Naive B cell (primary cell): ENCODE measurements at regions not wholly inside any gene's neighbourhood (a gene's known extent, or its start where the extent isn't known, plus 50 kb on each side); places are given as distances from the start of the nearest gene placed in this dataset.

Experiments used
- ATAC-seq, 2 donors: fragments of 150-1000 bp; cut with Tn5 transposase; 2 replicates each; pipeline ENCODE4 v1.10.0; 2021; ENCODE audit warnings: low read depth in 2 of 2, mild to moderate bottlenecking in 2 of 2, moderate library complexity in 2 of 2
- DNase-seq: peaks from one replicate; pipeline ENCODE4 v3.0.0; 2022
- H3K27ac Mint-ChIP-seq, 6 donors: one replicate each; pipeline ENCODE4 v1.8.0; 2020 to 2022; ENCODE audit warnings: mild to moderate bottlenecking in 6 of 6, mixed read lengths in 6 of 6, moderate library complexity in 5 of 6, inconsistent platforms in 2 of 6
- H3K27me3 Mint-ChIP-seq, 3 donors: one replicate each; pipeline ENCODE4 v1.8.0; 2021 to 2022; ENCODE audit warnings: mixed read lengths in 3 of 3, mild to moderate bottlenecking in 1 of 3
- H3K36me3 Mint-ChIP-seq, 2 donors: one replicate each; pipeline ENCODE4 v1.8.0; 2020 to 2022; ENCODE audit warnings: mixed read lengths in 2 of 2, inconsistent platforms in 1 of 2, mild to moderate bottlenecking in 1 of 2
- H3K4me1 Mint-ChIP-seq, 3 donors: one replicate each; pipeline ENCODE4 v1.8.0; 2020 to 2022; ENCODE audit warnings: mixed read lengths in 3 of 3, inconsistent platforms in 1 of 3, mild to moderate bottlenecking in 1 of 3, moderate library complexity in 1 of 3
- H3K4me3 Mint-ChIP-seq, 8 donors: one replicate each; pipeline ENCODE4 v1.8.0; 2020 to 2022; ENCODE audit warnings: mild to moderate bottlenecking in 8 of 8, mixed read lengths in 8 of 8, moderate library complexity in 8 of 8, inconsistent platforms in 2 of 8
- H3K9me3 Mint-ChIP-seq, 7 donors: one replicate each; pipeline ENCODE4 v1.8.0; 2020 to 2022; ENCODE audit warnings: mixed read lengths in 7 of 7, mild to moderate bottlenecking in 5 of 7, inconsistent platforms in 2 of 7, moderate library complexity in 1 of 7

- H3K27ac Mint-ChIP-seq, result no peak overlapping the region
- DNase-seq, result no peak
- no peaks in the 10 kb centered on the region for H3K36me3 Mint-ChIP-seq
- ATAC-seq, result no peak
- H3K9me3 Mint-ChIP-seq, result peaks cover 0 to 14% (median 2%) of the 10 kb centered on the region in 7 donors
- H3K4me3 Mint-ChIP-seq, result no peak overlapping the region
- H3K27me3 Mint-ChIP-seq, result no peaks in the 10 kb centered on the region
- H3K4me1 Mint-ChIP-seq, result no peaks in the 10 kb centered on the region
Observed at GRCh38 chrX:95029571-95029970, 1355.6 kb downstream of the FAM133A start.

DNA sequence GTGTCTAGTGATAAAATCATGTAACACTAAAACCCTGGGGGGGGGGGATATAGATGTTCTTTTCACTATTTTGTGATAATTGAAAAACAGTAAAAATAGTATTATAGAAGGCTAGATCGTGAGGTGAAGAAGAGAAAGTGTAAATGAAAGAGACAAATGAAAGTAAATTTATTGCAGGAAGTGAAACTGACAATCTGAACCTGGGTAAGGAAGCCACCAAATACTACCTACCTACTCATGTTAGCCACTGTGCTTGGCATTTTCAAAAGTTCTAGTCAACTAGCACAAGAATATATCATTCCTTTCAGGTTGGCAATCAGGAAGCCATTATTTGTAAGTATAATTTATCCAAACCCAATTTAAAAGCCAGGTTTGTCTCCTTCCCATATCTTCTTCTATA is 1366.1 kb downstream of the FAM133A start:
- H3K9me3 Mint-ChIP-seq, result peaks cover 0 to 5% (median 0%) of the 10 kb centered on the region in 7 donors
- no peaks in the 10 kb centered on the region for H3K27me3 Mint-ChIP-seq
- ATAC-seq (no peak), DNase-seq (no peak)
- H3K27ac Mint-ChIP-seq, result no peak overlapping the region
- no peak overlapping the region for H3K4me3 Mint-ChIP-seq
- H3K36me3 Mint-ChIP-seq, result no peaks in the 10 kb centered on the region
- no peaks in the 10 kb centered on the region for H3K4me1 Mint-ChIP-seq

DNA sequence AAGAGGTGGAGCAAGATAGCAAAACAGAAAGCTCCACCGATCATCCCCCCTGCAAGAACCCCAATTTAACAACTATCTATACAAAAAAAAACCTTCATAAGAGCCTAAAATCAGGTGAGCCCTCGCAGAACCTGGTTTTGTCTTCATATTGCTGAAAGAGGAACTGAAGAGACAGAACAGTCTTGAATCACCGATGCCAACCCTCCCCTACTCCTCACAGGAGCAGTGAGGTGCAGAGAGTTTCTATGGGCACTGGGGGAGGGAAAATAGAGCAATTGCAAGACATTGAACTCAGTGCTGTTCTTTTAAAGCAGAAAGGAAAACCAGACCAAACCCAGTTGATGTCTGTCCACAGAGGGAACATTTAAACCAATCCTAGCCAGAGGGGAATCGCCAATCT is 1370.3 kb downstream of the FAM133A start:
- H3K27ac Mint-ChIP-seq, result no peak overlapping the region
- H3K4me1 Mint-ChIP-seq, result no peaks in the 10 kb centered on the region
- no peaks in the 10 kb centered on the region for H3K27me3 Mint-ChIP-seq
- DNase-seq, result no peak
- H3K36me3 Mint-ChIP-seq, result no peaks in the 10 kb centered on the region
- peaks cover 0 to 9% (median 2%) of the 10 kb centered on the region in 7 donors for H3K9me3 Mint-ChIP-seq
- H3K4me3 Mint-ChIP-seq, result no peak overlapping the region
- ATAC-seq, result no peak

GRCh38 chrX:95055991-95056390 is 1382.0 kb downstream of the FAM133A start:
- no peak for DNase-seq
- Mint-ChIP-seq H3K4me3 (no peak overlapping the region), H3K4me1 (no peaks in the 10 kb centered on the region), H3K27me3 (no peaks in the 10 kb centered on the region), H3K9me3 (peaks cover 0 to 2% (median 0%) of the 10 kb centered on the region in 7 donors), H3K27ac (no peak overlapping the region), H3K36me3 (no peaks in the 10 kb centered on the region)
- ATAC-seq, result no peak

DNA sequence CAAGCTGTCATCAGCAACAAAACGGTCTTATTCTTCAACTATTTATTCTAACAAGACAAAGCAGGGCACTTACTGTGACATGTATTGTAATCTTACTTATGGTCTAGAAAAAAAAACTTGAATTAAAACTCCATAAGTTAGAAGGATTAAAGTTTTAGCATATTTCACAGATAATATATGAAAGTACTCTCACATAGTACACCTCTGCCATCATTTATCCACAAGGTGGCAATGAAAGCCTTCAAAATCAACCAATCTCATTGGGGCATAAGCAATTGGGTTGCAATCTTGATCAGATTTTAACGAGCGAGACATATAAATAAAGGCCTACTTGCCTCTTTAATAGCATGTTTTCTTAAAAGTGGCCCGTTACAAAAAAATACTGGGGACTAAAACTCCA is 1382.9 kb downstream of the FAM133A start:
- Mint-ChIP-seq H3K36me3 (no peaks in the 10 kb centered on the region), H3K27me3 (no peaks in the 10 kb centered on the region), H3K27ac (no peak overlapping the region), H3K4me3 (no peak overlapping the region), H3K9me3 (peaks cover 0 to 2% (median 0%) of the 10 kb centered on the region in 7 donors), H3K4me1 (no peaks in the 10 kb centered on the region)
- no peak for ATAC-seq
- DNase-seq, result no peak

- ATAC-seq, result no peak
- H3K4me3 Mint-ChIP-seq, result no peak overlapping the region
- H3K36me3 Mint-ChIP-seq, result no peaks in the 10 kb centered on the region
- no peak overlapping the region for H3K27ac Mint-ChIP-seq
- H3K9me3 Mint-ChIP-seq, result peaks cover 0 to 2% (median 0%) of the 10 kb centered on the region in 7 donors
- no peak for DNase-seq
- no peaks in the 10 kb centered on the region for H3K27me3 Mint-ChIP-seq
- H3K4me1 Mint-ChIP-seq, result no peaks in the 10 kb centered on the region
Observed at GRCh38 chrX:95057341-95057740, 1383.3 kb downstream of the FAM133A start.

- no peaks in the 10 kb centered on the region for H3K36me3 Mint-ChIP-seq
- ATAC-seq, result no peak
- H3K4me1 Mint-ChIP-seq, result no peaks in the 10 kb centered on the region
- no peak overlapping the region for H3K27ac Mint-ChIP-seq
- DNase-seq, result no peak
- peaks cover 0 to 2% (median 0%) of the 10 kb centered on the region in 7 donors for H3K9me3 Mint-ChIP-seq
- no peak overlapping the region for H3K4me3 Mint-ChIP-seq
- no peaks in the 10 kb centered on the region for H3K27me3 Mint-ChIP-seq
Observed at GRCh38 chrX:95058815-95059214, 1384.8 kb downstream of the FAM133A start.

DNA sequence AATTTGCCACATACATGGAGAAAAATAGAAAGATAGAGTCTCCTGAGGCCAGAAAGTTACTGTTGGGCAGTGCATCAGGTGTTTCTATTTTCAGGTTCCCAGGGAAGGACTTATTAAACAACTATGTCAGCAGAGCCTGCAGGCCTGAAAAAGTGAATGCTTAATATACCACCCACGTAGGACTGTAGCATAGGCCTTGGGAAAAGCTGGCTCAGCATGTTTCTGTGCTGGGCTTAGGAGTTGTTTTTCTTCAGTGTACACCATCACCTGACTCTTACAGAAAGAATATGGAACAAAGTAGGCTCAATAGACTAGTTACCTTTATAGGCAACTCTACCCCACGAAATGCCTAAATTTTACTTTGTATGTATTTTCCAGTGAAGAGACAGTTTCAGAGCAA is 1385.9 kb downstream of the FAM133A start:
- H3K36me3 Mint-ChIP-seq, result no peaks in the 10 kb centered on the region
- H3K9me3 Mint-ChIP-seq, result no peaks in the 10 kb centered on the region
- no peaks in the 10 kb centered on the region for H3K27me3 Mint-ChIP-seq
- DNase-seq (no peak), ATAC-seq (no peak)
- no peaks in the 10 kb centered on the region for H3K4me1 Mint-ChIP-seq
- H3K27ac Mint-ChIP-seq, result no peak overlapping the region
- no peak overlapping the region for H3K4me3 Mint-ChIP-seq

DNA sequence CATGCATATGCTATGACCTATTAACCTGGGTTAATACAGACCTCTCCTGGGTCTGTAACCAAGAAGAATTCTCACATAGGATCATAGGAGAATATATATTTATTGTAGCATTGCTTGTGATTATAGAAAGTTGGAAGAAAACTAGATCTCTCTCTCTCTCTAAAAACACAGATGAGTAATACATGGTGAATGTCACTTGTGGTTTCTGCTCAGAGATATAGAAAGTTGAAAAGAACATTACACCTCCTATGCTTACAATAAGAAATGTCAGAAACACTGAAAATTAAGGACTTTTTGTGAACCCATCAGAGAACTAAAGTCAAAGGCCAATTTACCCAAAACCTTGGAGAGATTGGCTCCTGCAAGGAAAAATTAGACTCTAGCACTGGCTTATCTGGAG is 1389.5 kb downstream of the FAM133A start:
- H3K36me3 Mint-ChIP-seq, result no peaks in the 10 kb centered on the region

DNA sequence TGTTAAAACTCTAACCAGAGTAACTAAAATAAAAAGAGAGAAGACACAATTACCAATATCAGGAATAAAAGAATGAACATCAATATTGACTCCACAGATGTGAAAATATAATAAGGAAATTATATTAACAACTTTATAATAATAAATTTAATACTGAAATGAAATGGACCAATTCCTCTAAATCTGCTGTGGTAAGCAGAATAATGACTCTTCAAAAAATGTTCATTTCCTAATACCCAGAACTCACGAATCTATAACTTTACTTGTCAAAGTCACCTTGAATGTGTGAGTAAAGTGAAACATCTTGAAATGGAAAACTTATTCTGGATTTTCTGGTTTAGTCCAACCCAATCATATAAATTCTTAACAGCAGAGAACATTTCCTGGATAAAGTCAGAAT is 1391.1 kb downstream of the FAM133A start:
- Mint-ChIP-seq H3K27ac (no peak overlapping the region), H3K36me3 (no peaks in the 10 kb centered on the region)

More for the DNA sequence above, 1389.5 kb downstream of the FAM133A start:
- Mint-ChIP-seq H3K27ac (no peak overlapping the region), H3K9me3 (peaks cover 0 to 2% (median 0%) of the 10 kb centered on the region in 7 donors), H3K27me3 (no peaks in the 10 kb centered on the region), H3K4me3 (no peak overlapping the region), H3K4me1 (no peaks in the 10 kb centered on the region)
- DNase-seq (no peak), ATAC-seq (no peak)

DNA sequence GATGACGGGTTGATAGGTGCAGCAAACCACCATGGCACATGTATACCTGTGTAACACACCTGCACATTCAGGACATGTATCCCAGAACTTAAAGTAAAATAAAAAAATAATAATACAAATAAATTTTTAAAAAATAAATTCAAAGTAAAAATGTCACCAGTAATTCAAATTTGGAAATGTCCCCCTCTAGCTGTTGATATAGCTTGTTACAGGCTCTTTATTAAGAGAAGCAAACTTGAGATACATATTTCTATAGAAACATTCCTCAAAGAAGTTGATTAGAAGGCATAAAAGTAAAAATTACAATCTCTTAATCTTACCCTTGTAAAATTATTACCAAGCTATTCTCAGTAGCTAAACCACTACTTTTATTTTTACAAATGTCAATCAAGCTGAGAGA is 1397.0 kb downstream of the FAM133A start:
- DNase-seq (no peak), ATAC-seq (no peak)
- Mint-ChIP-seq H3K27ac (no peak overlapping the region), H3K4me1 (no peaks in the 10 kb centered on the region), H3K9me3 (peaks cover 0 to 8% (median 2%) of the 10 kb centered on the region in 7 donors), H3K27me3 (no peaks in the 10 kb centered on the region), H3K36me3 (no peaks in the 10 kb centered on the region), H3K4me3 (no peak overlapping the region)

More for the DNA sequence above, 1391.1 kb downstream of the FAM133A start:
- ATAC-seq (no peak), DNase-seq (no peak)
- Mint-ChIP-seq H3K4me3 (no peak overlapping the region), H3K27me3 (no peaks in the 10 kb centered on the region), H3K9me3 (peaks cover 0 to 3% (median 0%) of the 10 kb centered on the region in 7 donors), H3K4me1 (no peaks in the 10 kb centered on the region)

DNA sequence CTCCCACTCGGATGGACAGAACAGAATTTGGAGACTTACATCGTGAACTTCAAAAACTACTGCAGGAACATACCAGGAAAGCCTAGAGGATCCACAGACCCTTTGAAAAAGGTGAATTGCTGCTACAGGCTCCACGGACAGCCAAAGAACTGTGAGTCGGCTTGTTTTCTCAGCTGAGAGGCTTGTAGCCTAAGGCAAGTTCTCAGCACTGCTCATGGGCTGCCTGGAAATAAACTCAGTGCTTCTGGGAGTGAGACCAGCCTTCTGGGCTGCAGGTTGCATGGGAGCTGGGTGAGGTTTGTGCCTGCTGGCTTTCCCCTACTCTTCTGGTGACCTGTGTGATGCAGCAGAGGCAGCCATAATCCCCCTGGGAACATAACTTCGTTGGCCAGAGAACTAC is 1397.6 kb downstream of the FAM133A start:
- H3K9me3 Mint-ChIP-seq, result peaks cover 0 to 8% (median 1%) of the 10 kb centered on the region in 7 donors
- no peak for DNase-seq
- no peak for ATAC-seq
- H3K27ac Mint-ChIP-seq, result no peak overlapping the region
- H3K4me3 Mint-ChIP-seq, result no peak overlapping the region
- H3K36me3 Mint-ChIP-seq, result no peaks in the 10 kb centered on the region
- no peaks in the 10 kb centered on the region for H3K4me1 Mint-ChIP-seq
- H3K27me3 Mint-ChIP-seq, result no peaks in the 10 kb centered on the region

DNA sequence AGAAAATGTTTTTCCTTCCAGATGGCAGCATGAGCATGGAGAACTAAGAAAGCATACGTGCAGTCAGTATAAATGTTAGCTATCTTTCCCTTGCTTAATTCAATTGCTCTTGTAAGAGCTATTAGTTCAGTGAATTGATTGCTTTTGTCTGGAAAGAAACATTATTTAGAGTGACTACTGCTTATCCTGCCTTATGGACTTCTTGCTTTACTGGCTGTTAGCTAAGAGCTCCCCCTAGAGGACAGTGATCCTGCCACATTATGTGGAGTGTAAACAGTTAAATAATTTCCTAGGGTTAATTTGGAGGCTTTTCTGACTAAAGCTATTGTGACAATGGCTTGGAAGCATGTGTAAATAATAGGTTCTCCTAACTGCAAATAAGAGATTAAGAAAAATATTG is 1402.4 kb downstream of the FAM133A start:
- H3K27ac Mint-ChIP-seq, result no peak overlapping the region
- peaks cover 0 to 16% (median 1%) of the 10 kb centered on the region in 7 donors for H3K9me3 Mint-ChIP-seq
- no peaks in the 10 kb centered on the region for H3K27me3 Mint-ChIP-seq
- H3K4me3 Mint-ChIP-seq, result no peak overlapping the region
- ATAC-seq (no peak), DNase-seq (no peak)
- H3K36me3 Mint-ChIP-seq, result no peaks in the 10 kb centered on the region
- H3K4me1 Mint-ChIP-seq, result no peaks in the 10 kb centered on the region

- Mint-ChIP-seq H3K4me1 (no peaks in the 10 kb centered on the region), H3K27me3 (no peaks in the 10 kb centered on the region), H3K9me3 (peaks cover 0 to 14% (median 4%) of the 10 kb centered on the region in 7 donors), H3K36me3 (no peaks in the 10 kb centered on the region), H3K4me3 (no peak overlapping the region), H3K27ac (peak overlapping the region in 1 of 6 donors; percentile 64)
- DNase-seq (no peak), ATAC-seq (no peak)
Observed at GRCh38 chrX:95101851-95102390, 1427.9 kb downstream of the FAM133A start.

GRCh38 chrX:95117556-95117955 is 1443.5 kb downstream of the FAM133A start:
- H3K4me3 Mint-ChIP-seq, result no peak overlapping the region
- no peak for ATAC-seq
- H3K4me1 Mint-ChIP-seq, result no peaks in the 10 kb centered on the region
- no peak overlapping the region for H3K27ac Mint-ChIP-seq
- H3K27me3 Mint-ChIP-seq, result no peaks in the 10 kb centered on the region
- no peaks in the 10 kb centered on the region for H3K36me3 Mint-ChIP-seq
- DNase-seq, result no peak
- peaks cover 2 to 17% (median 5%) of the 10 kb centered on the region in 7 donors for H3K9me3 Mint-ChIP-seq
